Osteocyte (in vitro differentiated cells): ENCODE measurements at regions not wholly inside any gene's neighbourhood (a gene's known extent, or its start where the extent isn't known, plus 50 kb on each side); places are given as distances from the start of the nearest gene placed in this dataset.

Experiments used
- DNase-seq: peaks from one replicate; pipeline ENCODE4 v3.0.0; 2021; ENCODE audit warnings: mixed read lengths; ENCODE audit not compliant: unreplicated experiment; ENCODE audit errors: extremely low spot score
- H3K27ac Mint-ChIP-seq: one replicate; pipeline ENCODE4 v1.8.0; 2021; ENCODE audit warnings: mild to moderate bottlenecking, mixed read lengths; ENCODE audit not compliant: unreplicated experiment
- H3K27me3 Mint-ChIP-seq: one replicate; pipeline ENCODE4 v1.8.0; 2021; ENCODE audit warnings: mixed read lengths; ENCODE audit not compliant: unreplicated experiment
- H3K36me3 Mint-ChIP-seq: one replicate; pipeline ENCODE4 v1.8.0; 2021; ENCODE audit warnings: mixed read lengths; ENCODE audit not compliant: unreplicated experiment
- H3K4me1 Mint-ChIP-seq: one replicate; pipeline ENCODE4 v1.8.0; 2021; ENCODE audit warnings: mixed read lengths; ENCODE audit not compliant: unreplicated experiment
- H3K4me3 Mint-ChIP-seq: one replicate; pipeline ENCODE4 v1.8.0; 2021; ENCODE audit warnings: mild to moderate bottlenecking, moderate library complexity, mixed read lengths; ENCODE audit not compliant: unreplicated experiment
- H3K9me3 Mint-ChIP-seq: one replicate; pipeline ENCODE4 v1.8.0; 2021; ENCODE audit warnings: mixed read lengths; ENCODE audit not compliant: unreplicated experiment
- TF ChIP-seq, protein P1 (sequence below): fragments of 200-600 bp; sonication (generic); IDR thresholded peaks from 2 replicates; pipeline ENCODE4 v1.5.0; 2021; ENCODE audit warnings: antibody characterized with exemption, mild to moderate bottlenecking, moderate library complexity

DNA sequence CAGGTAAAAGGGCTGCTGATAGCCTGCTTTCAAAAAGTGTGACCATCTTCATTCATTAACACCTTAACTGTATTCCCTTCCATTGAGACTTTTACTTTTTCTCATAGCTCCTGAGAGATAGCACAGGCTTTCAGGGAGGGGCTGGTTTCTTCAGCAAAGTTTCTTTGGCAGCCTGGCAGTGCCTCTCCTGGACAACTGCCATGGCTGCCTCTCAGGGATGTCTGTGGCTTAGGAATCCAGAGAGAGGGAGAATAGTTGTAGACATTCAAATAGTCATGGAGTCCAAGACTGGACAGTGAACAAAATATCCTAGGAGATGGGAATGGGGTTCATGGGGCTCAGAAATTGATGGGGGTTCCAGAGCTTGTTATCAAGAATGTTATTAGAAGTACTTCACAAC is 81.1 kb downstream of the FAM47B start:
- Mint-ChIP-seq H3K4me3 (no peak overlapping the region), H3K36me3 (no peaks in the 10 kb centered on the region), H3K27ac (no peak overlapping the region), H3K9me3 (no peaks in the 10 kb centered on the region), H3K27me3 (peaks cover 3% of the 10 kb centered on the region), H3K4me1 (no peaks in the 10 kb centered on the region)
- DNase-seq = no peak
- TF ChIP-seq, protein P1, sequence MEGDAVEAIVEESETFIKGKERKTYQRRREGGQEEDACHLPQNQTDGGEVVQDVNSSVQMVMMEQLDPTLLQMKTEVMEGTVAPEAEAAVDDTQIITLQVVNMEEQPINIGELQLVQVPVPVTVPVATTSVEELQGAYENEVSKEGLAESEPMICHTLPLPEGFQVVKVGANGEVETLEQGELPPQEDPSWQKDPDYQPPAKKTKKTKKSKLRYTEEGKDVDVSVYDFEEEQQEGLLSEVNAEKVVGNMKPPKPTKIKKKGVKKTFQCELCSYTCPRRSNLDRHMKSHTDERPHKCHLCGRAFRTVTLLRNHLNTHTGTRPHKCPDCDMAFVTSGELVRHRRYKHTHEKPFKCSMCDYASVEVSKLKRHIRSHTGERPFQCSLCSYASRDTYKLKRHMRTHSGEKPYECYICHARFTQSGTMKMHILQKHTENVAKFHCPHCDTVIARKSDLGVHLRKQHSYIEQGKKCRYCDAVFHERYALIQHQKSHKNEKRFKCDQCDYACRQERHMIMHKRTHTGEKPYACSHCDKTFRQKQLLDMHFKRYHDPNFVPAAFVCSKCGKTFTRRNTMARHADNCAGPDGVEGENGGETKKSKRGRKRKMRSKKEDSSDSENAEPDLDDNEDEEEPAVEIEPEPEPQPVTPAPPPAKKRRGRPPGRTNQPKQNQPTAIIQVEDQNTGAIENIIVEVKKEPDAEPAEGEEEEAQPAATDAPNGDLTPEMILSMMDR = no peak

DNA sequence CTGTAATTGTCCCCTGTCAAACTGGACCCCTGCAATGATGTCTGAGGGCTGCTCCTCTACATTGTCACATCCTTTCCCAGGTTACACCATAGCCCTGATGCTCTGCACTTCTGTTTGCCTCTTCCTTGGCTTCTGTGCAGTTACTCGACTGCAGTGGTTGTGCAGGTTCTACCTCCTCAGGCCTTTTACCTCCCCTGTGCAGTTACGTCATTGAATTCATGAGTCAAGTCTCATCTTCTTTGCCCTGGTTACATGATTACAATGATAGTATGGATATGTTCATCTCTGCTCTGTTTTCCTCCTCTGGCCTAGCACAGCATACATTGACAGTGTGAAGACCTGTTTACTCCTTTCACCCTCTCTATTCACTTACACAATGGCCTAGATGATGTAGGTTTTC is 83.2 kb downstream of the FAM47B start:
- Mint-ChIP-seq H3K27me3 (peaks cover 3% of the 10 kb centered on the region), H3K9me3 (no peaks in the 10 kb centered on the region), H3K4me3 (no peak overlapping the region), H3K36me3 (no peaks in the 10 kb centered on the region), H3K4me1 (no peaks in the 10 kb centered on the region), H3K27ac (no peak overlapping the region)
- no peak for DNase-seq
- TF ChIP-seq, protein P1 = no peak

DNA sequence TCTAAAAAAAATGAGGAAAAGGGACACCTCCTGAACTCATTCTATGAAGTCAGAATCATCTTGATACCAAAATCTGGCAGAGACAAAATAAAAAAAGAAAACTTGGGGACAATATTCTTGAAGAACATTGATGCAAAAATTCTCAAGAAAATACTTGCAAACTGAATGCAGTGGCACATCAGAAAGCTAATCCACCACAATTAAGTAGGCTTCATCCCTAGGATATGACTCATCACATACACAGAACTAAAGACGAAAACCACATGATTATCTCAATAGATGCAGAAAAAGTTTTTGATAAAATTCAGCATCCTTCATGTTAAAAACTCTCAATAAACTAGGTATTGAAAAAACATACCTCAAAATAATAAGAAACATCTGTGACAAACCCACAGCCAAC is 98.3 kb downstream of the FAM47B start:
- Mint-ChIP-seq H3K36me3 (no peaks in the 10 kb centered on the region), H3K4me3 (no peak overlapping the region), H3K27me3 (no peaks in the 10 kb centered on the region), H3K4me1 (peaks cover 12% of the 10 kb centered on the region), H3K27ac (no peak overlapping the region), H3K9me3 (peaks cover 26% of the 10 kb centered on the region)
- DNase-seq = no peak
- TF ChIP-seq, protein P1 = no peak

- H3K36me3 Mint-ChIP-seq = no peaks in the 10 kb centered on the region
Observed at GRCh38 chrX:35046660-35047296, 104.2 kb downstream of the FAM47B start.

DNA sequence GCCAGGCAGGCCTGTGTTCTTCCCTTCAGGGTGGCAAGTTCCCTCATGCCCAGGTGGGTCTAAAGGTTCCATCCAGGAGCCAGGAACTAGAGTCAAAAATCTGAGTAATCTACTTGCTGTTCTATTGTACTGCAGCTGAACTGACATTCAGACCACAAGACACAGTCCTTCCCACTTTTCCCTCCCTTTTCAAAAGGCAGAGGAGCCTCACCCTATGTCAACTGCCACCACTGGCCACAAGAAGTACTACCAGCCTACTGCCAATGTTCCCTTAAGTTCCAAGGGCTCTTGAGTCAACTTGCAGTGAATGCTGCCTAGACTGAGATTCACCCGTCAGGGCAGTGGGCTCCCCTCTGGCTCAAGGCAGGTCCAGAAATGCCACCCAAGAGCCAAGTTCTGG is 133.5 kb downstream of the FAM47B start:
- H3K4me1 Mint-ChIP-seq = no peaks in the 10 kb centered on the region
- H3K36me3 Mint-ChIP-seq = no peaks in the 10 kb centered on the region
- H3K27ac Mint-ChIP-seq = no peak overlapping the region
- H3K4me3 Mint-ChIP-seq = no peak overlapping the region
- H3K27me3 Mint-ChIP-seq = peaks cover 1% of the 10 kb centered on the region
- TF ChIP-seq, protein P1 = no peak
- peaks cover 27% of the 10 kb centered on the region for H3K9me3 Mint-ChIP-seq
- no peak for DNase-seq

More at GRCh38 chrX:35046660-35047296, 104.2 kb downstream of the FAM47B start:
- TF ChIP-seq, protein P1 = no peak
- DNase-seq = no peak
- peaks cover 27% of the 10 kb centered on the region for H3K4me1 Mint-ChIP-seq
- no peaks in the 10 kb centered on the region for H3K27me3 Mint-ChIP-seq
- no peaks in the 10 kb centered on the region for H3K9me3 Mint-ChIP-seq
- H3K27ac Mint-ChIP-seq = peak overlapping the region; percentile 72
- peak overlapping the region; percentile 24 for H3K4me3 Mint-ChIP-seq
